OCI-LY3 (cell line): ENCODE measurements at regions not wholly inside any gene's neighbourhood (a gene's known extent, or its start where the extent isn't known, plus 50 kb on each side); places are given as distances from the start of the nearest gene placed in this dataset.

Source experiments
- H2AFZ ChIP-seq: fragments of 200-600, 300-600 bp; shearing (Covaris generic); 2 replicates; pipeline ENCODE4 v1.6.0; 2014; ENCODE audit warnings: antibody characterized with exemption, low read depth, low read length
- H3K27ac ChIP-seq: fragments of 200-600, 300-600 bp; sonication (generic); 2 replicates; pipeline ENCODE4 v1.5.1; 2014; ENCODE audit warnings: mild to moderate bottlenecking, low read length, moderate library complexity, mixed read lengths
- H3K27me3 ChIP-seq: fragments of 200-600, 300-600 bp; sonication (generic); 2 replicates; pipeline ENCODE4 v1.6.1; 2014; ENCODE audit warnings: low read depth, low read length, mixed read lengths
- H3K36me3 ChIP-seq: fragments of 200-600, 300-600 bp; sonication (generic); replicated peaks from 2 replicates; pipeline ENCODE3; 2014; ENCODE audit warnings: low read depth, low read length, mixed read lengths
- H3K4me1 ChIP-seq: fragments of 300-600, 200-600 bp; sonication (generic); 2 replicates; pipeline ENCODE4 v1.6.1; 2014; ENCODE audit warnings: low read length, mixed read lengths
- H3K4me2 ChIP-seq: fragments of 200-600, 300-600 bp; sonication (generic); 2 replicates; pipeline ENCODE4 v1.6.1; 2014; ENCODE audit warnings: low read length, mixed read lengths
- H3K4me3 ChIP-seq: fragments of 300-600, 200-600 bp; sonication (generic); 2 replicates; pipeline ENCODE4 v1.5.1; 2014; ENCODE audit warnings: antibody characterized with exemption, mild to moderate bottlenecking, low read length, moderate library complexity
- H3K79me2 ChIP-seq: fragments of 300-600, 200-600 bp; shearing (Covaris generic); 2 replicates; pipeline ENCODE4 v1.6.1; 2014; ENCODE audit warnings: mild to moderate bottlenecking, low read length, mixed read lengths
- H3K9ac ChIP-seq: fragments of 300-600, 200-600 bp; shearing (Covaris generic); 2 replicates; pipeline ENCODE4 v1.6.0; 2014; ENCODE audit warnings: mild to moderate bottlenecking, low read length, moderate library complexity
- H3K9me3 ChIP-seq: fragments of 200-600, 300-600 bp; shearing (Covaris generic); 2 replicates; pipeline ENCODE4 v1.6.1; 2014; ENCODE audit warnings: low read length, mixed read lengths; ENCODE audit not compliant: insufficient read depth
- H4K20me1 ChIP-seq: fragments of 200-600, 300-600 bp; sonication (generic); 2 replicates; pipeline ENCODE4 v1.6.1; 2016; ENCODE audit warnings: low read length, mixed read lengths; ENCODE audit not compliant: insufficient read depth
- CTCF ChIP-seq: fragments of 200-600, 300-600 bp; sonication (generic); IDR thresholded peaks from 2 replicates; pipeline ENCODE4 v1.5.1; 2014; ENCODE audit warnings: antibody characterized with exemption, low read length, low read depth
- EZH2phosphoT487 ChIP-seq: fragments of 200-600 bp; shearing (Covaris generic); IDR thresholded peaks from 2 replicates; pipeline ENCODE4 v1.6.1; 2018; ENCODE audit warnings: antibody characterized with exemption, mixed run types, low read depth

- TF ChIP-seq EZH2phosphoT487 (no peak), CTCF (no peak)
- no peaks in the 10 kb centered on the region for H3K4me1 ChIP-seq
- H3K27ac ChIP-seq = no peak overlapping the region
- no peak overlapping the region for H3K4me3 ChIP-seq
- H3K9ac ChIP-seq = no peak overlapping the region
- H4K20me1 ChIP-seq = no peaks in the 10 kb centered on the region
- no peaks in the 10 kb centered on the region for H3K79me2 ChIP-seq
- H3K4me2 ChIP-seq = no peak overlapping the region
- no peaks in the 10 kb centered on the region for H3K27me3 ChIP-seq
- no peaks in the 10 kb centered on the region for H3K9me3 ChIP-seq
- H2AFZ ChIP-seq = no peak overlapping the region
- H3K36me3 ChIP-seq = no peaks in the 10 kb centered on the region
Observed at GRCh38 chr9:117596678-117597077, 107.5 kb upstream of the TLR4 start.

- Histone ChIP-seq H3K4me2 (no peak overlapping the region), H3K27ac (no peak overlapping the region), H3K9me3 (no peaks in the 10 kb centered on the region), H3K79me2 (no peaks in the 10 kb centered on the region), H3K9ac (no peak overlapping the region), H3K4me1 (no peaks in the 10 kb centered on the region), H3K36me3 (no peaks in the 10 kb centered on the region), H3K27me3 (no peaks in the 10 kb centered on the region), H3K4me3 (no peak overlapping the region), H4K20me1 (no peaks in the 10 kb centered on the region), H2AFZ (no peak overlapping the region)
- TF ChIP-seq CTCF (no peak), EZH2phosphoT487 (no peak)
Observed at GRCh38 chr9:117595650-117596049, 108.6 kb upstream of the TLR4 start.

- Histone ChIP-seq H3K4me1 (no peaks in the 10 kb centered on the region), H4K20me1 (no peaks in the 10 kb centered on the region), H3K36me3 (no peaks in the 10 kb centered on the region), H3K4me3 (no peak overlapping the region), H3K27me3 (no peaks in the 10 kb centered on the region), H3K4me2 (no peak overlapping the region), H3K79me2 (no peaks in the 10 kb centered on the region), H3K9ac (no peak overlapping the region), H3K9me3 (no peaks in the 10 kb centered on the region), H3K27ac (no peak overlapping the region), H2AFZ (no peak overlapping the region)
- TF ChIP-seq CTCF = no peak
- no peak for TF ChIP-seq EZH2phosphoT487
Observed at GRCh38 chr9:117587263-117587662, 116.9 kb upstream of the TLR4 start.

GRCh38 chr9:117574099-117574498, 130.1 kb upstream of the TLR4 start:
- Histone ChIP-seq H4K20me1 (no peaks in the 10 kb centered on the region), H3K9me3 (no peaks in the 10 kb centered on the region), H3K9ac (no peak overlapping the region), H3K27ac (no peak overlapping the region), H3K36me3 (no peaks in the 10 kb centered on the region), H2AFZ (no peak overlapping the region), H3K79me2 (no peaks in the 10 kb centered on the region), H3K27me3 (no peaks in the 10 kb centered on the region), H3K4me1 (no peaks in the 10 kb centered on the region), H3K4me2 (no peak overlapping the region), H3K4me3 (no peak overlapping the region)
- TF ChIP-seq EZH2phosphoT487 (no peak), CTCF (no peak)
